ENCODE measurements at regions not wholly inside any gene's neighbourhood (a gene's known extent, or its start where the extent isn't known, plus 50 kb on each side); places are given as distances from the start of the nearest gene placed in this dataset.

DNA sequence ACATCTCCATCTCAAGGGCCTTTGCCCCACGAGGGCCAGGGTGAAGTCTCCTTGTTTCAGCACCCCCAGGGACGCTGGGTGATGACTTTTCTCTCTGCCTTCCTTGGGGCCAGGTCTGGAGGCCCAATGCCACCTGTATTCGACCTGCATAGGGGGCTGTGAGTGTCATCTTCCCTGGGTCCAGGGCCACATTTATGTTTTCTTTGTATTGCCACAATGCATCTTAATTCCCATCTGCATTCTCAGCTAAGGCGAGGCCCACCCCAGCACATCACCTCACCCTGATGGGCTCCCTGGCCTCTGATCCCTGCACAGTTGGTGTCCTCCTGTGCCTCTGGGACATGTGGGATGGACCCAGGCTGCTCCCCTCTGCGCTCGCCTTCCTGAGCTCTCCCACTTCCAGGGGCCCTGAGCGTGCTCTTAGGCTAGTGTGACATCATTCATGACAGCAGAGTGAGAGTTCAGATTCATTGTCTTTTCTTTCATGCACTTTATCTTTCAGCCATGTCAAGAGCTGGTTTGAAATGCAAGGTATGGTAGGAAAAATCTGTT lies 122.0 kb upstream of the COPS8 start:
- TF ChIP-seq, protein P1, sequence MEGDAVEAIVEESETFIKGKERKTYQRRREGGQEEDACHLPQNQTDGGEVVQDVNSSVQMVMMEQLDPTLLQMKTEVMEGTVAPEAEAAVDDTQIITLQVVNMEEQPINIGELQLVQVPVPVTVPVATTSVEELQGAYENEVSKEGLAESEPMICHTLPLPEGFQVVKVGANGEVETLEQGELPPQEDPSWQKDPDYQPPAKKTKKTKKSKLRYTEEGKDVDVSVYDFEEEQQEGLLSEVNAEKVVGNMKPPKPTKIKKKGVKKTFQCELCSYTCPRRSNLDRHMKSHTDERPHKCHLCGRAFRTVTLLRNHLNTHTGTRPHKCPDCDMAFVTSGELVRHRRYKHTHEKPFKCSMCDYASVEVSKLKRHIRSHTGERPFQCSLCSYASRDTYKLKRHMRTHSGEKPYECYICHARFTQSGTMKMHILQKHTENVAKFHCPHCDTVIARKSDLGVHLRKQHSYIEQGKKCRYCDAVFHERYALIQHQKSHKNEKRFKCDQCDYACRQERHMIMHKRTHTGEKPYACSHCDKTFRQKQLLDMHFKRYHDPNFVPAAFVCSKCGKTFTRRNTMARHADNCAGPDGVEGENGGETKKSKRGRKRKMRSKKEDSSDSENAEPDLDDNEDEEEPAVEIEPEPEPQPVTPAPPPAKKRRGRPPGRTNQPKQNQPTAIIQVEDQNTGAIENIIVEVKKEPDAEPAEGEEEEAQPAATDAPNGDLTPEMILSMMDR (IDR thresholded peaks at IDR 0.05): no peak
- TF ChIP-seq EP300 (IDR thresholded peaks at IDR 0.05): no peak
- TF ChIP-seq POLR2AphosphoS5 (IDR thresholded peaks at IDR 0.05): no peak
- no peak for TF ChIP-seq POLR2A (IDR thresholded peaks at IDR 0.05)
